ENCODE measurements at regions not wholly inside any gene's neighbourhood (a gene's known extent, or its start where the extent isn't known, plus 50 kb on each side); places are given as distances from the start of the nearest gene placed in this dataset.

GRCh38 chr7:25407053-25407452, 178.8 kb upstream of the NPVF start:
- H3K4me1 Mint-ChIP-seq (ENCODE audit: unreplicated experiment): no peaks in the 10 kb centered on the region
- H3K36me3 Mint-ChIP-seq (ENCODE audit: unreplicated experiment): no peaks in the 10 kb centered on the region

GRCh38 chr7:25408012-25408687, 179.9 kb upstream of the NPVF start:
- no peak for DNase-seq (ENCODE audit: extremely low spot score, unreplicated experiment)
- no peak overlapping the region for H3K4me3 Mint-ChIP-seq (ENCODE audit: unreplicated experiment)
- peaks cover 45% of the 10 kb centered on the region for H3K27me3 Mint-ChIP-seq (ENCODE audit: unreplicated experiment)
- no peaks in the 10 kb centered on the region for H3K36me3 Mint-ChIP-seq (ENCODE audit: unreplicated experiment)
- no peak for TF ChIP-seq CTCF (IDR thresholded peaks at IDR 0.05)
- no peaks in the 10 kb centered on the region for H3K4me1 Mint-ChIP-seq (ENCODE audit: unreplicated experiment)
- no peak overlapping the region for H3K27ac Mint-ChIP-seq (ENCODE audit: unreplicated experiment)
- H3K9me3 Mint-ChIP-seq (ENCODE audit: unreplicated experiment): no peaks in the 10 kb centered on the region

More at GRCh38 chr7:25407053-25407452, 178.8 kb upstream of the NPVF start:
- Mint-ChIP-seq H3K9me3 (ENCODE audit: unreplicated experiment) (no peaks in the 10 kb centered on the region), H3K27ac (ENCODE audit: unreplicated experiment) (no peak overlapping the region), H3K27me3 (ENCODE audit: unreplicated experiment) (peaks cover 43% of the 10 kb centered on the region), H3K4me3 (ENCODE audit: unreplicated experiment) (no peak overlapping the region)
- DNase-seq (ENCODE audit: extremely low spot score, unreplicated experiment): no peak
- TF ChIP-seq CTCF (IDR thresholded peaks at IDR 0.05): no peak

GRCh38 chr7:25408876-25409275, 180.6 kb upstream of the NPVF start:
- H3K4me3 Mint-ChIP-seq (ENCODE audit: unreplicated experiment): no peak overlapping the region
- H3K9me3 Mint-ChIP-seq (ENCODE audit: unreplicated experiment): no peaks in the 10 kb centered on the region
- H3K36me3 Mint-ChIP-seq (ENCODE audit: unreplicated experiment): no peaks in the 10 kb centered on the region
- no peak for TF ChIP-seq CTCF (IDR thresholded peaks at IDR 0.05)
- no peak overlapping the region for H3K27ac Mint-ChIP-seq (ENCODE audit: unreplicated experiment)
- DNase-seq (ENCODE audit: extremely low spot score, unreplicated experiment): no peak
- H3K4me1 Mint-ChIP-seq (ENCODE audit: unreplicated experiment): no peaks in the 10 kb centered on the region
- H3K27me3 Mint-ChIP-seq (ENCODE audit: unreplicated experiment): peaks cover 45% of the 10 kb centered on the region

GRCh38 chr7:25409897-25410636, 181.8 kb upstream of the NPVF start:
- no peak overlapping the region for H3K27ac Mint-ChIP-seq (ENCODE audit: unreplicated experiment)
- H3K4me3 Mint-ChIP-seq (ENCODE audit: unreplicated experiment): no peak overlapping the region
- H3K36me3 Mint-ChIP-seq (ENCODE audit: unreplicated experiment): no peaks in the 10 kb centered on the region
- no peaks in the 10 kb centered on the region for H3K4me1 Mint-ChIP-seq (ENCODE audit: unreplicated experiment)
- TF ChIP-seq CTCF (IDR thresholded peaks at IDR 0.05): no peak
- H3K27me3 Mint-ChIP-seq (ENCODE audit: unreplicated experiment): peaks cover 37% of the 10 kb centered on the region
- DNase-seq (ENCODE audit: extremely low spot score, unreplicated experiment): no peak
- no peaks in the 10 kb centered on the region for H3K9me3 Mint-ChIP-seq (ENCODE audit: unreplicated experiment)

- Mint-ChIP-seq H3K4me3 (ENCODE audit: unreplicated experiment) (no peak overlapping the region), H3K4me1 (ENCODE audit: unreplicated experiment) (no peaks in the 10 kb centered on the region), H3K27ac (ENCODE audit: unreplicated experiment) (no peak overlapping the region), H3K9me3 (ENCODE audit: unreplicated experiment) (no peaks in the 10 kb centered on the region), H3K27me3 (ENCODE audit: unreplicated experiment) (peaks cover 26% of the 10 kb centered on the region), H3K36me3 (ENCODE audit: unreplicated experiment) (no peaks in the 10 kb centered on the region)
- no peak for TF ChIP-seq CTCF (IDR thresholded peaks at IDR 0.05)
- no peak for DNase-seq (ENCODE audit: extremely low spot score, unreplicated experiment)
Observed at GRCh38 chr7:25420771-25421170, 192.5 kb upstream of the NPVF start.
